HG03565 (cell line): ENCODE measurements at regions not wholly inside any gene's neighbourhood (a gene's known extent, or its start where the extent isn't known, plus 50 kb on each side); places are given as distances from the start of the nearest gene placed in this dataset.
"Not testable (repeated sequence)": the region's sequence is repeated elsewhere in the genome, so short reads cannot be mapped to it uniquely, and the experiment has no call there.

Source experiments
- ATAC-seq: cut with Tn5 transposase; IDR thresholded peaks from one replicate; pipeline ENCODE4 v1.9.1; 2021; ENCODE audit warnings: mild to moderate bottlenecking, moderate library complexity; ENCODE audit not compliant: unreplicated experiment

GRCh38 chr20:47980336-47981177 lies 195.3 kb upstream of the SULF2 start:
- ATAC-seq, result no peak

- not testable (repeated sequence) for ATAC-seq
These were observed 194.2 kb upstream of the SULF2 start for GRCh38 chr20:47979361-47980095.

GRCh38 chr20:47978428-47979120 lies 193.3 kb upstream of the SULF2 start:
- ATAC-seq, result not testable (repeated sequence)

- not testable (repeated sequence) for ATAC-seq
These were observed 192.5 kb upstream of the SULF2 start for GRCh38 chr20:47977789-47978252.

- ATAC-seq, result not testable (repeated sequence)
These were observed 191.9 kb upstream of the SULF2 start for GRCh38 chr20:47977017-47977788.

GRCh38 chr20:47974234-47974878 lies 189.1 kb upstream of the SULF2 start:
- ATAC-seq, result no peak

GRCh38 chr20:47973519-47974233 lies 188.4 kb upstream of the SULF2 start:
- ATAC-seq, result no peak

GRCh38 chr20:47972916-47973309 lies 187.6 kb upstream of the SULF2 start:
- ATAC-seq, result no peak

- ATAC-seq, result not testable (repeated sequence)
These were observed 187.1 kb upstream of the SULF2 start for GRCh38 chr20:47972297-47972915.

- no peak for ATAC-seq
These were observed 185.9 kb upstream of the SULF2 start for GRCh38 chr20:47971058-47971791.

GRCh38 chr20:47970282-47970903 lies 185.1 kb upstream of the SULF2 start:
- ATAC-seq, result no peak

GRCh38 chr20:47969426-47969825 lies 184.1 kb upstream of the SULF2 start:
- no peak for ATAC-seq

GRCh38 chr20:47968541-47969310 lies 183.4 kb upstream of the SULF2 start:
- no peak for ATAC-seq

GRCh38 chr20:47964149-47964548 lies 178.9 kb upstream of the SULF2 start:
- ATAC-seq, result no peak

- ATAC-seq, result no peak
These were observed 177.7 kb upstream of the SULF2 start for GRCh38 chr20:47963022-47963421.

GRCh38 chr20:47962286-47962963 lies 177.1 kb upstream of the SULF2 start:
- no peak for ATAC-seq
